D721Med (cell line): ENCODE measurements at regions not wholly inside any gene's neighbourhood (a gene's known extent, or its start where the extent isn't known, plus 50 kb on each side); places are given as distances from the start of the nearest gene placed in this dataset.

Experiments
- DNase-seq: peaks from one replicate; pipeline ENCODE4 v3.0.0; 2011; ENCODE audit warnings: low spot score; ENCODE audit not compliant: insufficient read length
- FAIRE-seq: peaks from 2 replicates; lab custom pipeline; 2011; peaks lifted over from hg19 to GRCh38; lab: Jason Lieb, UNC
- TF ChIP-seq, protein P1 (sequence below): IDR thresholded peaks from 2 replicates; pipeline ENCODE4 v1.5.1; 2012; ENCODE audit warnings: mild to moderate bottlenecking, control low read depth; ENCODE audit not compliant: insufficient read depth; ENCODE audit errors: missing control alignments

DNA sequence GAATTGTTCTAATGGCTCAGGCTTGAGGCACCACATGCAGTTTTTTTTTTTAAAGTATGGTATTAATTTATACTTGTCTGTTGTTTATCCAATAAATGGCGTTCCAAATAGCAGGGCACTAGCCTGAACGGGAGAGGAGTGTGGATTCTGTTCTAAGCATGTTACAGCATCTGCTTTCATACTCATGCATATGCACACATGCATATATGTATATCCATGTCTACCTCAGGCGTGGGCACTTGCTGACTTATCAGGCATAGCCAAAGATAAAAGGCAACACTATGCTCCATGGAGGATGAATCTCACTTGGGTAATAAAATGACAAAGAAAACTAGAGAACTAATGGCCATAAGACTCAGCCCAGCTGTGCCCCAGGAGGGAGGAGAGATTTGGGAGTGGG, 393.8 kb downstream of the GADD45G start:
- TF ChIP-seq, protein P1, sequence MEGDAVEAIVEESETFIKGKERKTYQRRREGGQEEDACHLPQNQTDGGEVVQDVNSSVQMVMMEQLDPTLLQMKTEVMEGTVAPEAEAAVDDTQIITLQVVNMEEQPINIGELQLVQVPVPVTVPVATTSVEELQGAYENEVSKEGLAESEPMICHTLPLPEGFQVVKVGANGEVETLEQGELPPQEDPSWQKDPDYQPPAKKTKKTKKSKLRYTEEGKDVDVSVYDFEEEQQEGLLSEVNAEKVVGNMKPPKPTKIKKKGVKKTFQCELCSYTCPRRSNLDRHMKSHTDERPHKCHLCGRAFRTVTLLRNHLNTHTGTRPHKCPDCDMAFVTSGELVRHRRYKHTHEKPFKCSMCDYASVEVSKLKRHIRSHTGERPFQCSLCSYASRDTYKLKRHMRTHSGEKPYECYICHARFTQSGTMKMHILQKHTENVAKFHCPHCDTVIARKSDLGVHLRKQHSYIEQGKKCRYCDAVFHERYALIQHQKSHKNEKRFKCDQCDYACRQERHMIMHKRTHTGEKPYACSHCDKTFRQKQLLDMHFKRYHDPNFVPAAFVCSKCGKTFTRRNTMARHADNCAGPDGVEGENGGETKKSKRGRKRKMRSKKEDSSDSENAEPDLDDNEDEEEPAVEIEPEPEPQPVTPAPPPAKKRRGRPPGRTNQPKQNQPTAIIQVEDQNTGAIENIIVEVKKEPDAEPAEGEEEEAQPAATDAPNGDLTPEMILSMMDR: no peak
- DNase-seq: no peak
- FAIRE-seq: no peak

DNA sequence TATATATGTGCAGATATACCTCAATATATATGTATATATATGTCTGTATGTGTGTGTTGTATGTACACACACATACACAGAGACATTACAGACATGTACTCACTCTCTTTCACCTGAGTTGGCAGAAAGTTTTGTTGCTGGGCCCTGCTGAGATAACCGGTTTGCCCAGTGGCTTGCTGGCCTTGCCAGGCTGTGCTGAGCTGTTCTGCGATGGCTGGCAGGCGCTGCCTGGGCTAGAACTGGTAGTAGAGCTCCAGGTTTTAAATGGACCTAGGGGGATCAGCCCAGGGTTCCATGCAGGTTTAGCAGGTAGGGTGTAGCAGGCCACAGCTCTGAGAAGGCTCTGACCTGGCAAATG, 394.3 kb downstream of the GADD45G start:
- TF ChIP-seq, protein P1: no peak
- FAIRE-seq: no peak
- DNase-seq: no peak

DNA sequence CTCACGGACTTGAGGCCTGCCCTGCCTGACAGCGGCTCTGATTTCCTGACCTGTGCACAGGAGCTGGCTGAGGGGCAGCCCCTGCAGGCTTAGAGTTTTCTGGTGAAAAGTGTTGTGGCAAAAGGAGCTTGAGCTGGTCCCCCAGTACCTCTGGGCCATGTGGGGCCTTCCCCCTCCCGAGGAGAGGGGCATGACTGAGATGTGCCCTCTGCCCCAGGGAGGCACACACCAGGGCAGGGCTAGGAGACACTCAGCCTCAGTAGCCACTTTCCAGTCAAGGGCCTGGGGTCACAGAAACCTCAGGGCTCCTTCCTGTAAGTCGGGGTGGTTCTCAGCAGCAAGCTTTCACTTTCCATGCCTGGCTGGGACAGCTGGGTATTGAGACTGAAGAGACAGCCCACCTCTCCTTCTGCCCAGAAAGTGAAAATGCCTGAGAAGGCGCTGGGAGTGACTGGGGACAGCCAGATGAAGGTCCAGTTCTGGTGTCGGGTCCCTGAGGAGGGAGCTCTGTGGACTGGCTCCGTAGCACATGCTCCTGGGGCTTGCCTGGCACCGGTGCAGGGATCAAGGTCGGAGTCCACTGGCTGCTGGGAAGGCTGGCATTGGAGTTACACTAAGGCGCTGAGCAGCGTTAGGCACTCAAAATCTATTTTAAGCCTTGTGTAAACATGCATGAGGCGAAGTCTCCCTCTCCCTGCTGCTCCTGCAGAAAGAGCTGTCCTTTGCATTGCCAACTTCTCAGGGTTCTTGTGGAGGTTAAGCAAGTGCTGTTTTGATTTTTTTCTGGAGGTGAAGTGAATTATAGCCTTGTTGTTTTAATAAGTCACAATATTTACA, 394.9 kb downstream of the GADD45G start:
- TF ChIP-seq, protein P1: no peak
- DNase-seq (peak; percentile 44), FAIRE-seq (no peak)

DNA sequence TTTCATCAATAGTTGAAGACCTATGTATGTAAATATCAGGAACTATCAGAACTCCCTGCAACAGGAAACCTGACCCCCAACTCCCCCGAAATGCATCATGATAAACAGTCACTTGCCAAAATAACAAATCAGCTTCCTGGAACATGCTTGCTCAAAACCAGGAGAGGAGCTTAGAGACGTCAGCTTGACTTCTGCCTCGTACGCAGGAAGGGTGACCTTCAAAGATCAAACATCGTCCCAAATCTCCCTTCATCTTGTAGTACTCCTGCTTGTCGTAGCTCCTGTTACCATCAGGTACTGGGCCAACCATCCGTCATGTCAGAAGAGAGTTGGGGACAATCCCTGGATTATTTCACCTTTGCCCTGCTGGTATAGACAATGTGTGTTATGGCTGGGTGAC, 396.1 kb downstream of the GADD45G start:
- DNase-seq: no peak
- no peak for FAIRE-seq
- TF ChIP-seq, protein P1: no peak

DNA sequence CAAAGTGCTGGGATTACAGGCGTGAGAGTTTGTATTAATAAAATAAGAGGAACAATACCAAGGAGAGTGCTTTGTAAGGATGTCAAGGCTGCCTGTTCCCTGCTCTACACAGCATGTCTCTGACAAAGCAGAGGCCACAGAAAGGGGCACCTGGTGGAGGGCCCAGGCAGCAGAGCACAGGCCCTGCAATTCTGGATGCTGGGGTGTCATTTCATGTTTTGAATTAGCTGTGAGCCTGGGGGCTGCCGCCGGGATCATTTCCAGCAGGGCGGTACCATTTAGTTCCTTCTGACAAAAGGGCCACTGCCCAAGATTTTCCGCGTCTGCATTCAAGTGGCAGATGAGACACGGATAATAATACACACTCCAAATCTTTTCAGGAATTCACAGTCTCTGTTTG, 396.9 kb downstream of the GADD45G start:
- no peak for FAIRE-seq
- no peak for DNase-seq
- TF ChIP-seq, protein P1: no peak

DNA sequence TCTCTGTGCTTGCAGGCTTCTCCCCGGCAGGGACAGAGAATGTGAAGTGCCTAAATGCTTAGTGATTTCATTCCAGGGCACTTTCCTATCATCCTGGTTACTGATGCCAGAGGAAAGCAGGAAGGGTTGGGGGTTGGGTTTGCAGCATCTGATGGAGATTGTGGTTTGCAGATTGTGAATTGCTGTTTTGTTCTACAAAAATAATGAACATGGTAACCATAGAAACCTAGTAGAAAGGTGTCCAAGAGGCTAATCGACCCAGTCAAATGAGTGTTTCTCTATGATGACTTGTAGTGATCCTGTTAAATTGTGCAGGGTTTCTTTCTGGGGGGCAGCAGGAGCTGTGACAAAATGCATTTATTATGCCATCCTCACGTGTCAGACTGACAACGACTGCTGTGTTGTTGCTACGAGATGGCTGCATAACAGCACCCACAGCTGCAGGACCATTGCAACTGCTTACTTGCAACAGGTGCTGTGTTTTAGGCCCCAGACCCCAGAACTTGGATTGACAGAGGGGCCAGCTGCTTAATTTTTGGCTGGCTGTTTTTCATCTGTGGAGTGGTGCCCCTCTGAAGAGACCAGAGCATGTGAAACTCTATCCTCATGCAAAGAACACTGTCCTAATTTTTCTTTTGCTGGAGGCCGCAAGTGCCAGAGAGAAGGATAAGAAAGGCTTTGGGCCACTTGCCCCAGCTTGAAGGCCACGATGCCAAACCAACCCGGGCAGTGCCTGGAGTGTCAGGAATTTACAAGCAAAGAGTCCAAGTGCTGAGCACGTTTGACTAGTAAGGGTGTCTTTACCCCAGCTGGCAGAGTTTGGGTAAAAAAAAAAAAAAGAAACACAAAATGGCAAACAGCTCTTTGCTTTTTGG, 397.8 kb downstream of the GADD45G start:
- no peak for FAIRE-seq
- TF ChIP-seq, protein P1: no peak
- no peak for DNase-seq
